ENCODE measurements at regions not wholly inside any gene's neighbourhood (a gene's known extent, or its start where the extent isn't known, plus 50 kb on each side); places are given as distances from the start of the nearest gene placed in this dataset.

GRCh38 chr7:115548756-115549155, 481.8 kb downstream of the TFEC start:
- DNase-seq: no peak

- no peak for DNase-seq
These were observed 483.8 kb downstream of the TFEC start for GRCh38 chr7:115546790-115547189.

- no peak for DNase-seq
These were observed 496.8 kb downstream of the TFEC start for GRCh38 chr7:115533785-115534184.

- DNase-seq: no peak
These were observed 504.3 kb downstream of the TFEC start for GRCh38 chr7:115526278-115526677.

- DNase-seq: no peak
These were observed 508.4 kb downstream of the TFEC start for GRCh38 chr7:115522174-115522573.

- no peak for DNase-seq
These were observed 514.2 kb downstream of the TFEC start for GRCh38 chr7:115516341-115516740.

- DNase-seq: no peak
These were observed 519.2 kb downstream of the TFEC start for GRCh38 chr7:115511330-115511729.

GRCh38 chr7:115505136-115505535, 525.4 kb downstream of the TFEC start:
- DNase-seq: no peak

GRCh38 chr7:115499956-115500355, 530.6 kb downstream of the TFEC start:
- DNase-seq: no peak

- no peak for DNase-seq
These were observed 534.6 kb downstream of the TFEC start for GRCh38 chr7:115496006-115496405.

- DNase-seq: no peak
These were observed 535.9 kb downstream of the TFEC start for GRCh38 chr7:115494529-115495147.

- DNase-seq: no peak
These were observed 537.2 kb downstream of the TFEC start for GRCh38 chr7:115493381-115493780.

- no peak for DNase-seq
These were observed 538.7 kb downstream of the TFEC start for GRCh38 chr7:115491744-115492380.

GRCh38 chr7:115479448-115479847, 551.1 kb downstream of the TFEC start:
- DNase-seq: no peak

- no peak for DNase-seq
These were observed 552.1 kb downstream of the TFEC start for GRCh38 chr7:115478426-115478825.

GRCh38 chr7:115477193-115477651, 553.3 kb downstream of the TFEC start:
- no peak for DNase-seq

GRCh38 chr7:115476671-115477181, 553.8 kb downstream of the TFEC start:
- peak; percentile 87 for DNase-seq

GRCh38 chr7:115475761-115476385, 554.0 kb downstream of the MDFIC start:
- DNase-seq: peak; percentile 66

GRCh38 chr7:115475206-115475605, 553.3 kb downstream of the MDFIC start:
- no peak for DNase-seq

GRCh38 chr7:115474137-115474536, 552.2 kb downstream of the MDFIC start:
- DNase-seq: peak; percentile 67

GRCh38 chr7:115471891-115472290, 550.0 kb downstream of the MDFIC start:
- DNase-seq: no peak

GRCh38 chr7:115462301-115463015, 540.6 kb downstream of the MDFIC start:
- no peak for DNase-seq

- DNase-seq: no peak
These were observed 527.8 kb downstream of the MDFIC start for GRCh38 chr7:115449689-115450088.

All from COR-L47 (cell line).